ENCODE measurements at regions not wholly inside any gene's neighbourhood (a gene's known extent, or its start where the extent isn't known, plus 50 kb on each side); places are given as distances from the start of the nearest gene placed in this dataset.

DNA sequence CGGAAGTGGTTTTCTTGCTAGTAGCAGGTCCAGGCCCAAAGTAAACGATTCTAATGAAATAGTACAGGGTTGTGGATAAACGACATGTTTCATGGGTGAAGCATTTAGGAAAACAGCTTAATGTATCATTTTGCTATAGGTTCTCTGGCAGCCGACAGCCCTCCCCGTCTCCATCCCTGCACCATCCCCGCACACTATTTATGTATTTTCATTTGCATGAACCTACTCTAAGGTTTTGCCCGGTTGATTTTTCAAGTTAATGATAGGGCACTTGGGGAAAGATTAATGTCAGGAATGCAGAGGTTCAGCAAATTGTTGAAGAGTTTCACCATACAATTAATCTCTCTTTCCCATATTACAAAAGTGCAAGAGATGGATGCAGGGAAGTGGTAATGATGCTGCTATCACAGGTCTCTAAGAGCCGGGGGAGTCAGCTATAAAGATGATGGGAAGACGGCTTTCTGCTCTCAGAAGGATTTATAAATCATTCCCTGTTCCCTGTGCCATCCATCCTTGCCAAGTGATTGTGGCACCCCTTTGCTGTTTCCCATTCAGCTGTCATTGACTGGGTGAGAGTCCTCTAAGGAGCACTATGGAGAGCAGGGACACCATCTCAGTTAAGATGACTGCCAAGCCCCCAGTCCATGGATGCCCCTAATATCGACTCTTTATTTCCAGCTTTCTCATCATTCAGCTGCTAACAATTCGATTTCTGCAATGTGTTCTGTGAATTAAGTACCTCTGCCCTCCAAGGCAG lies 186.3 kb downstream of the IRS2 start:
- TF ChIP-seq CTCF (conservative IDR thresholded peaks at IDR 0.05) (no peak), ZFX (IDR thresholded peaks at IDR 0.05) (no peak)
